MM.1S (cell line): ENCODE measurements at regions not wholly inside any gene's neighbourhood (a gene's known extent, or its start where the extent isn't known, plus 50 kb on each side); places are given as distances from the start of the nearest gene placed in this dataset.

Experiments
- EZH2phosphoT487 ChIP-seq: fragments of 300-600 bp; sonication (generic); IDR thresholded peaks from 2 replicates; pipeline ENCODE4 v1.6.1; 2018; ENCODE audit warnings: antibody characterized with exemption, low read length
- TF ChIP-seq, protein P1 (sequence below): fragments of 300-600 bp; sonication (generic); IDR thresholded peaks from 2 replicates; pipeline ENCODE4 v1.5.1; 2016; ENCODE audit warnings: antibody characterized with exemption, low read length, mixed read lengths

DNA sequence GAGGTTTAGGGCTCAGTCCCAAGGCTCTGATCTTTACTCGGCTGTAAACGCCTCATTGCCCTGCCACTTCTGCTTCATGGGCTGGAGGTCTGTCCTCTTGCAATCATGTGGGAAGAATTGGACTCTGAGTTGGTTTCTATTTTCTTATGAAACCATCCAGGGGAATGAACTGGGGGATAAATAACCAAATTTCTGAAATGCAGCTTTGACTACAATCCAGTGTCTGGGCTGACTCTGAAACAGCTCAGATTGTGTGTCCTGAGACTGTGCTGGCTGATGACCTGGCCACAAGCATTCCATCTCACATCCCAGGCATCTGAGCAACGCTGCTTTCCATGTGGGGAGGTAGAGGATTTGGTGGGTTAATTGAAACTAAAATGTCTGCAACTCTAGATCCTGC, 71.0 kb upstream of the GALNT15 start:
- TF ChIP-seq, protein P1, sequence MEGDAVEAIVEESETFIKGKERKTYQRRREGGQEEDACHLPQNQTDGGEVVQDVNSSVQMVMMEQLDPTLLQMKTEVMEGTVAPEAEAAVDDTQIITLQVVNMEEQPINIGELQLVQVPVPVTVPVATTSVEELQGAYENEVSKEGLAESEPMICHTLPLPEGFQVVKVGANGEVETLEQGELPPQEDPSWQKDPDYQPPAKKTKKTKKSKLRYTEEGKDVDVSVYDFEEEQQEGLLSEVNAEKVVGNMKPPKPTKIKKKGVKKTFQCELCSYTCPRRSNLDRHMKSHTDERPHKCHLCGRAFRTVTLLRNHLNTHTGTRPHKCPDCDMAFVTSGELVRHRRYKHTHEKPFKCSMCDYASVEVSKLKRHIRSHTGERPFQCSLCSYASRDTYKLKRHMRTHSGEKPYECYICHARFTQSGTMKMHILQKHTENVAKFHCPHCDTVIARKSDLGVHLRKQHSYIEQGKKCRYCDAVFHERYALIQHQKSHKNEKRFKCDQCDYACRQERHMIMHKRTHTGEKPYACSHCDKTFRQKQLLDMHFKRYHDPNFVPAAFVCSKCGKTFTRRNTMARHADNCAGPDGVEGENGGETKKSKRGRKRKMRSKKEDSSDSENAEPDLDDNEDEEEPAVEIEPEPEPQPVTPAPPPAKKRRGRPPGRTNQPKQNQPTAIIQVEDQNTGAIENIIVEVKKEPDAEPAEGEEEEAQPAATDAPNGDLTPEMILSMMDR = no peak
- no peak for TF ChIP-seq EZH2phosphoT487
